CD14-positive monocyte (primary cell): ENCODE measurements at regions not wholly inside any gene's neighbourhood (a gene's known extent, or its start where the extent isn't known, plus 50 kb on each side); places are given as distances from the start of the nearest gene placed in this dataset.

Source experiments
- DNase-seq, 3 donors: peaks; one replicate each; pipeline ENCODE4 v3.0.0-alpha.2; 2011 to 2022
- H2AFZ ChIP-seq: 2 replicates; pipeline ENCODE4 v1.6.0; 2012; ENCODE audit warnings: mild to moderate bottlenecking, low read depth, low read length, inconsistent platforms; ENCODE audit not compliant: insufficient read depth, poor library complexity, severe bottlenecking
- H3K27ac ChIP-seq, 2 donors: 1 replicate in 1 of 2; 2 replicates in 1 of 2; pipeline ENCODE4 v1.5.1; 2012 to 2013; ENCODE audit warnings: low read length in 2 of 2, control low read depth in 1 of 2, inconsistent platforms in 1 of 2, low read depth in 1 of 2, mild to moderate bottlenecking in 1 of 2
- H3K27me3 ChIP-seq, 2 donors: one replicate each; pipeline versions ENCODE4 v1.6.0 to v1.6.1; 2011 to 2013; ENCODE audit warnings: low read length in 2 of 2; ENCODE audit not compliant: control insufficient read depth in 2 of 2, insufficient read depth in 2 of 2
- H3K36me3 ChIP-seq, 2 donors: replicated peaks in 1 of 2; 1 replicate in 1 of 2; 2 replicates in 1 of 2; pipeline versions ENCODE4 v1.5.1 to v1.6.1; 2012 to 2013; ENCODE audit warnings: low read length in 2 of 2, control low read depth in 1 of 2, inconsistent platforms in 1 of 2, mild to moderate bottlenecking in 1 of 2; ENCODE audit not compliant: insufficient read depth in 2 of 2, control insufficient read depth in 1 of 2
- H3K4me1 ChIP-seq, 2 donors: 1 replicate in 1 of 2; 2 replicates in 1 of 2; pipeline versions ENCODE4 v1.5.1 to v1.6.1; 2012 to 2013; ENCODE audit warnings: low read length in 2 of 2, control low read depth in 1 of 2, inconsistent platforms in 1 of 2, mild to moderate bottlenecking in 1 of 2, moderate library complexity in 1 of 2; ENCODE audit not compliant: insufficient read depth in 2 of 2, control insufficient read depth in 1 of 2
- H3K4me2 ChIP-seq: replicated peaks from 2 replicates; pipeline ENCODE3; 2012; ENCODE audit warnings: low read length, moderate library complexity, mild to moderate bottlenecking; ENCODE audit not compliant: poor library complexity, severe bottlenecking; ENCODE audit errors: extremely low read depth
- H3K4me3 ChIP-seq, 3 experiments: fragments of 200-600 bp in 1 of 3; sonication (generic) in 1 of 3; replicated peaks in 1 of 3; 1 replicate in 2 of 3; 2 replicates in 1 of 3; pipeline ENCODE4 v1.5.1; 2011 to 2013; ENCODE audit warnings: low read length in 3 of 3, mild to moderate bottlenecking in 3 of 3, control low read depth in 2 of 3, low read depth in 2 of 3, inconsistent platforms in 1 of 3, moderate library complexity in 1 of 3
- H3K79me2 ChIP-seq: 2 replicates; pipeline ENCODE4 v1.6.0; 2012; ENCODE audit warnings: mild to moderate bottlenecking, control low read depth, inconsistent platforms, low read length, moderate library complexity; ENCODE audit not compliant: insufficient read depth
- H3K9ac ChIP-seq: 2 replicates; pipeline ENCODE4 v1.6.0; 2017; ENCODE audit warnings: low read length, mild to moderate bottlenecking; ENCODE audit not compliant: insufficient read depth, poor library complexity, severe bottlenecking
- H3K9me3 ChIP-seq, 2 donors: replicated peaks in 1 of 2; 1 replicate in 1 of 2; 2 replicates in 1 of 2; pipeline versions ENCODE4 v1.5.1 to v1.6.1; 2012 to 2013; ENCODE audit warnings: low read length in 2 of 2, control low read depth in 1 of 2; ENCODE audit not compliant: control insufficient read depth in 1 of 2, insufficient read depth in 1 of 2
- H4K20me1 ChIP-seq: 2 replicates; pipeline ENCODE4 v1.6.0; 2012; ENCODE audit warnings: mild to moderate bottlenecking, low read length, control low read depth, moderate library complexity; ENCODE audit not compliant: insufficient read depth
- H3K27ac Mint-ChIP-seq, 7 donors: one replicate each; pipeline ENCODE4 v1.8.0; 2020; ENCODE audit warnings: mild to moderate bottlenecking in 7 of 7, mixed read lengths in 7 of 7, moderate library complexity in 6 of 7, inconsistent platforms in 2 of 7
- H3K27me3 Mint-ChIP-seq, 3 donors: one replicate each; pipeline ENCODE4 v1.8.0; 2021 to 2022; ENCODE audit warnings: low read depth in 3 of 3, mild to moderate bottlenecking in 3 of 3, mixed read lengths in 3 of 3, moderate library complexity in 3 of 3, inconsistent platforms in 1 of 3
- H3K36me3 Mint-ChIP-seq, 2 donors: one replicate each; pipeline ENCODE4 v1.8.0; 2020; ENCODE audit warnings: mixed read lengths in 2 of 2, inconsistent platforms in 1 of 2, mild to moderate bottlenecking in 1 of 2
- H3K4me1 Mint-ChIP-seq: one replicate; pipeline ENCODE4 v1.8.0; 2020; ENCODE audit warnings: mild to moderate bottlenecking, mixed read lengths
- H3K4me3 Mint-ChIP-seq, 2 donors: one replicate each; pipeline ENCODE4 v1.8.0; 2020; ENCODE audit warnings: mild to moderate bottlenecking in 2 of 2, mixed read lengths in 2 of 2, moderate library complexity in 1 of 2
- H3K9me3 Mint-ChIP-seq, 7 donors: one replicate each; pipeline ENCODE4 v1.8.0; 2020 to 2022; ENCODE audit warnings: mixed read lengths in 7 of 7, mild to moderate bottlenecking in 6 of 7, moderate library complexity in 6 of 7, inconsistent platforms in 2 of 7
- WGBS: methylation state at CpG from one replicate; pipeline ENCODE4 v1.1.5; 2013; ENCODE audit warnings: missing lambda C conversion rate; ENCODE audit not compliant: insufficient coverage; 5-methylcytosine and 5-hydroxymethylcytosine counted together
- intact Hi-C, 2 donors: fragments of 100-400 bp; cut with micrococcal nuclease; formaldehyde crosslinking; loops; one replicate each; pipeline versions ENCODE4 v1.15.0 to v1.15.1; 2023
- TF ChIP-seq, protein P1 (sequence below): fragments of 200-600 bp; IDR thresholded peaks from one replicate; pipeline ENCODE4 v1.8.0; 2022; ENCODE audit warnings: antibody characterized with exemption, mild to moderate bottlenecking

DNA sequence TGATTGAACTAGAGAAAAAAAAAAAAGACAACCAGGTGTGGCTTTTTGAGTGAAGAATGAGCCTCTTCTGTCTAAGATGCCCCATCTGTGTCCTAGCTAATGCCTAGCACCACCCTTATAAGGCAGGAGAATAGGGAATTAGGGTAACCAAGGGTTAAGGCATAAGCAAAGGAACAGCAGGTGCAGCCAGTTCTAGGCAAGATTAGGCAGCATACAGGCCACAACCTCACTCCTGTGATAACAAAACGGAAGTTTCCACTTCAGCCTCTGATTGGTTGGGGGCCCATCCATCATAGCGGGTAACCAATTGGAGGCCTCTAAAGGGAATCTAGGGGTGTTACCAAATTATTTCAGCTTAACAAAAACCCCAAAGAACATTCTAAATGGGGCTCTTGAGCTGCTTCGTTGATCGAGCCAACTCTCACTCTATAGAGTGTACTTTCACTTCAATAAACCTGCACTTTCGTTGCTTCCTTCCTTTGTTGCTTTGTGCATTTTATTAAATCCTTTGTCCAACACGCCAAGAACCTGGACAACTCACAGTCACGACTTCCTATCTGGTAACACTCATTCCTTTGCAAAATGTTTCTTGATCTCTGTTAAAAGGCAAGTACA is 61.9 kb upstream of the TAGAP start:
- Histone ChIP-seq H3K4me1 (peaks cover 39 to 51% of the 10 kb centered on the region in 2 donors), H3K9me3 (no peaks in the 10 kb centered on the region), H2AFZ (peak overlapping the region; percentile 78), H3K9ac (peak overlapping the region; percentile 35), H3K79me2 (no peaks in the 10 kb centered on the region), H3K4me3 (peak overlapping the region; percentile 15 to 67 (median 22)), H3K4me2 (peak overlapping the region; percentile 74), H4K20me1 (no peaks in the 10 kb centered on the region), H3K27ac (peak overlapping the region; percentile 43 to 82), H3K36me3 (no peaks in the 10 kb centered on the region), H3K27me3 (no peaks in the 10 kb centered on the region)
- peak; percentile 85 to 88 (median 87) for DNase-seq
- TF ChIP-seq, protein P1, sequence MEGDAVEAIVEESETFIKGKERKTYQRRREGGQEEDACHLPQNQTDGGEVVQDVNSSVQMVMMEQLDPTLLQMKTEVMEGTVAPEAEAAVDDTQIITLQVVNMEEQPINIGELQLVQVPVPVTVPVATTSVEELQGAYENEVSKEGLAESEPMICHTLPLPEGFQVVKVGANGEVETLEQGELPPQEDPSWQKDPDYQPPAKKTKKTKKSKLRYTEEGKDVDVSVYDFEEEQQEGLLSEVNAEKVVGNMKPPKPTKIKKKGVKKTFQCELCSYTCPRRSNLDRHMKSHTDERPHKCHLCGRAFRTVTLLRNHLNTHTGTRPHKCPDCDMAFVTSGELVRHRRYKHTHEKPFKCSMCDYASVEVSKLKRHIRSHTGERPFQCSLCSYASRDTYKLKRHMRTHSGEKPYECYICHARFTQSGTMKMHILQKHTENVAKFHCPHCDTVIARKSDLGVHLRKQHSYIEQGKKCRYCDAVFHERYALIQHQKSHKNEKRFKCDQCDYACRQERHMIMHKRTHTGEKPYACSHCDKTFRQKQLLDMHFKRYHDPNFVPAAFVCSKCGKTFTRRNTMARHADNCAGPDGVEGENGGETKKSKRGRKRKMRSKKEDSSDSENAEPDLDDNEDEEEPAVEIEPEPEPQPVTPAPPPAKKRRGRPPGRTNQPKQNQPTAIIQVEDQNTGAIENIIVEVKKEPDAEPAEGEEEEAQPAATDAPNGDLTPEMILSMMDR, result no peak
- WGBS, result 0% methylated on average over 4 of the region's 7 CpGs
- H3K4me3 Mint-ChIP-seq, result peak overlapping the region in 1 of 2 donors; percentile 82
- intact Hi-C loops, result no loop called here
- H3K27ac Mint-ChIP-seq, result peak overlapping the region; percentile 80 to 93 (median 88)
- peaks cover 6 to 13% of the 10 kb centered on the region in 2 donors for H3K36me3 Mint-ChIP-seq
- no peaks in the 10 kb centered on the region for H3K9me3 Mint-ChIP-seq
- peaks cover 64% of the 10 kb centered on the region for H3K4me1 Mint-ChIP-seq
- H3K27me3 Mint-ChIP-seq, result peaks cover 0 to 1% (median 0%) of the 10 kb centered on the region in 3 donors

DNA sequence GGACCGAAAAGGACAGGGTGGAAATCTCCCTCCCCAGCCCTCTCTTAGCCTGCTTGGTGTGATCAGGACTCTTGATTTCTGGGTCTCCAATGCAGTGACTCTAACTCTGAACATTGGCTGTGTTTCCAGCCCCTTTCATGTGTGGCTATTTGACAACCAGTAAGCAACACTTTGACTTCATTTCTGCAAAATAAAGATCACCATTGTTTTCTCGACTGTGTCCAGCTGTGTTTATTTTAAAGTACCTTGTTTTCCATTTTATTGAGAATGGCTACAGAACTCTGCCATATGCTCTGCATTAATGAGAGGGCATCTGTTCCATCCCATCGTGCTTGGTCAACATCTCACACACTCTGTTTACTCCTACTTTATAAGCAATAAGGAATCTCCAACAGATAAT is 60.9 kb upstream of the TAGAP start:
- whole genome bisulfite sequencing, result 89% methylated on average over 1 of the region's 3 CpGs
- no peaks in the 10 kb centered on the region for H3K36me3 ChIP-seq
- no peaks in the 10 kb centered on the region for H3K79me2 ChIP-seq
- H3K4me2 ChIP-seq, result no peak overlapping the region
- no peak overlapping the region for H2AFZ ChIP-seq
- Mint-ChIP-seq H3K27me3 (peaks cover 0 to 1% (median 0%) of the 10 kb centered on the region in 3 donors), H3K9me3 (no peaks in the 10 kb centered on the region), H3K4me1 (peaks cover 61% of the 10 kb centered on the region), H3K4me3 (no peak overlapping the region), H3K36me3 (peaks cover 10 to 16% of the 10 kb centered on the region in 2 donors), H3K27ac (peak overlapping the region in 5 of 7 donors; percentile 80 to 93 (median 88))
- peaks cover 39 to 51% of the 10 kb centered on the region in 2 donors for H3K4me1 ChIP-seq
- TF ChIP-seq, protein P1, result no peak
- DNase-seq, result no peak
- no peaks in the 10 kb centered on the region for H4K20me1 ChIP-seq
- no peak overlapping the region for H3K4me3 ChIP-seq
- intact Hi-C loops, result loop anchor here in 1 of 2 donors (2.0 kb wide), 1 partner anchor 97 kb away; no protein-coding TSS in a partner anchor
- no peaks in the 10 kb centered on the region for H3K27me3 ChIP-seq
- H3K9me3 ChIP-seq, result no peaks in the 10 kb centered on the region
- no peak overlapping the region for H3K27ac ChIP-seq
- no peak overlapping the region for H3K9ac ChIP-seq
